ENCODE measurements at regions not wholly inside any gene's neighbourhood (a gene's known extent, or its start where the extent isn't known, plus 50 kb on each side); places are given as distances from the start of the nearest gene placed in this dataset.

DNA sequence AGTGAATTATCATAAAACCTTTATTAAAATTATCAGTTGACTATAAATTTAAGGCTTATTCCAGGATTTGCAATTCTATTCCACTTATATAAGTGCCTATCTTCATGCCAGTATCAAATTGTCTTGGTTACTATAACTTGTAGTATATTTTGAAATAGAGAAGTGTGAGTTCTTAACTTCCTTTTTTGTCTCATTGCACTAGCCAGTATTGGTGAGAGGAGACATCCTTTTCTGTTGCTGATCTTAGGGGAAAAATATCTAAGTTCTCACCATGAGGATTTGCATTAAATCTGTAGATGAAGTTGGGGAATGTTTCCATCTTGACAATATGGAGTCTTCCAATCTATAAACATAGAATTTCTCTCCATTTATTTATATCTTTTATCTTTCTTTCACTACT lies 104.2 kb upstream of the MKI67 start (continued):
- TF ChIP-seq ZFP41 (CRISPR knock-in tag; IDR thresholded peaks at IDR 0.05; ENCODE audit: borderline replicate concordance) (no peak), ZNF563 (CRISPR knock-in tag; IDR thresholded peaks at IDR 0.05) (no peak)

DNA sequence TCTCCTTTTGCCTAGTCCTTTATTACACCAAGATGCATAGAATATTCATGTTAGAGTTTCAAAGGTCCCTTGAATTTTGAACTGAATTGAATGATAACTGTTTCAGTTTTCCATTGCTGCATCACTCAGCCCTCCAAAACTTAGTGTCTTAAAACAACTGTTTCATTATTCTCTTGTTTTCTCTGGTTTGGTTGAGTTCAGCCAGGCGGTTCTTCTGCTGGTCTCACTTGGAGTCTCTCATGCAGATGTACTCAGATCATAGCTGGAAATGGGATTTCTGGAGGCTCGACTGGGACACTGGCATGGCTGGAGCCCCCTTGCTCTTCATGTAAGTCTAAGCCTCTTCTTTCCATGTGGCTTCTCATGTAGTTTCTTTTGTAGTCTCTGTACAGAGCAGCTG lies 107.2 kb upstream of the MKI67 start:
- FAIRE-seq (no peak), ATAC-seq (no peak), DNase-seq (ENCODE audit: low spot score) (no peak)
- 0% methylated on average over 2 of the region's 2 CpGs for WGBS (ENCODE audit: low lambda C conversion rate)
- peak; percentile 86 for TF ChIP-seq ZNF331 (CRISPR knock-in tag; IDR thresholded peaks at IDR 0.05)
- TF ChIP-seq ZFX (CRISPR knock-in tag; IDR thresholded peaks at IDR 0.05; ENCODE audit: low read depth), result no peak
- peaks cover 0 to 1% of the 10 kb centered on the region in 2 experiments; a peak in 2 of 5 replicates for H3K27me3 ChIP-seq (ENCODE audit: control insufficient read depth in 1 of 2, insufficient read depth in 2 of 2, low read length in 2 of 2)
- ChIA-PET CTCF (ENCODE audit: low intra/inter-chr PET ratio, low total read pairs) (no interaction called here), POLR2A (no interaction called here)
- H4K20me1 ChIP-seq (ENCODE audit: insufficient read depth, low read length), result no peaks in the 10 kb centered on the region
- intact Hi-C loops (cut with micrococcal nuclease; ENCODE audit: unreplicated experiment), result no loop called here
- H3K4me2 ChIP-seq (ENCODE audit: low read depth, low read length), result no peak overlapping the region
- H3K4me3 ChIP-seq (replicated peaks in 1 of 3; ENCODE audit: insufficient read depth in 1 of 3, low read depth in 2 of 3, low read length in 3 of 3), result no peak overlapping the region
- H2AFZ ChIP-seq (ENCODE audit: low read length), result no peak overlapping the region
- BruUV-seq (replicated peaks), result no TSS peak
- no peaks in the 10 kb centered on the region for H3K79me2 ChIP-seq (ENCODE audit: insufficient read depth, low read length)
- H3K9ac ChIP-seq (ENCODE audit: insufficient read depth, low read depth, low read length), result no peak overlapping the region
- H3K36me3 ChIP-seq (replicated peaks in 1 of 2; ENCODE audit: control insufficient read depth in 1 of 2, insufficient read depth in 2 of 2, low read length in 2 of 2), result no peaks in the 10 kb centered on the region
- H3K27ac ChIP-seq (ENCODE audit: extremely low read length, insufficient read depth, low read length), result no peak overlapping the region
- H3K9me3 ChIP-seq (ENCODE audit: low read length), result peaks cover 5% of the 10 kb centered on the region; the same call in 1 of the 2 replicates
- in situ Hi-C loops (cut with HindIII; ENCODE audit: extremely low pct_ligation_motif_present, low pct_unique_long_range_greater_than_20kb), result no loop called here
- H3K4me1 ChIP-seq (ENCODE audit: insufficient read depth, low read length), result no peaks in the 10 kb centered on the region

DNA sequence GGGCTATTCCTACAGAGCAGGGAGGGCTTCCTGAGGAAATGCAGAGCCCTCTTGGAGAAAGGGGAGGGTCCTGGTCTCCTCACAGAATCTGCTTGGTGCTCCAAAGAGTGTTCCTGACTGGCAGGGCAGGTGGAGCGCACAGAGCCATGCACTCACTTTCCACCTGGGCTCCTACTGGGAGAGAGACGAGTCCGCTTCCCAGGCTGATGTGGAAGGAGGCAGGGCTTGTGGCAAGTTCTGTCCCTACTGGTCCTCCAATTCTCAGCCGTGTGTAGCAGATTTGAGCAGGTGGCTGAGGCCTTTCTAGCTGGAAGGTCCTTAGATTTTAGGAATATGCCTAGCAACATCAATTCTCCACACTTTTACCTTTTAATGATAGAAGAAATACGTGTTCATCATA lies 111.5 kb upstream of the MKI67 start:
- FAIRE-seq (no peak), DNase-seq (ENCODE audit: low spot score) (no peak), ATAC-seq (no peak)
- CTCF ChIA-PET (ENCODE audit: low intra/inter-chr PET ratio, low total read pairs), result no interaction called here
- Histone ChIP-seq H3K9ac (ENCODE audit: insufficient read depth, low read depth, low read length) (no peak overlapping the region), H3K4me1 (ENCODE audit: insufficient read depth, low read length) (no peaks in the 10 kb centered on the region), H4K20me1 (ENCODE audit: insufficient read depth, low read length) (no peaks in the 10 kb centered on the region), H3K36me3 (replicated peaks in 1 of 2; ENCODE audit: control insufficient read depth in 1 of 2, insufficient read depth in 2 of 2, low read length in 2 of 2) (no peaks in the 10 kb centered on the region), H3K27ac (ENCODE audit: extremely low read length, insufficient read depth, low read length) (no peak overlapping the region), H3K27me3 (ENCODE audit: control insufficient read depth in 1 of 2, insufficient read depth in 2 of 2, low read length in 2 of 2) (peaks cover 4 to 5% of the 10 kb centered on the region in 2 experiments; a peak in 3 of 5 replicates), H3K4me3 (replicated peaks in 1 of 3; ENCODE audit: insufficient read depth in 1 of 3, low read depth in 2 of 3, low read length in 3 of 3) (no peak overlapping the region), H3K9me3 (ENCODE audit: low read length) (peaks cover 5% of the 10 kb centered on the region; the same call in 1 of the 2 replicates), H3K4me2 (ENCODE audit: low read depth, low read length) (no peak overlapping the region), H2AFZ (ENCODE audit: low read length) (no peak overlapping the region), H3K79me2 (ENCODE audit: insufficient read depth, low read length) (no peaks in the 10 kb centered on the region)
- 6% methylated on average over 5 of the region's 5 CpGs for WGBS (ENCODE audit: low lambda C conversion rate)
- in situ Hi-C loops (cut with HindIII; ENCODE audit: extremely low pct_ligation_motif_present, low pct_unique_long_range_greater_than_20kb) (no loop called here), intact Hi-C loops (cut with micrococcal nuclease; ENCODE audit: unreplicated experiment) (no loop called here)
- POLR2A ChIA-PET, result no interaction called here
- BruUV-seq (replicated peaks), result no TSS peak
- TF ChIP-seq SNAPC2 (CRISPR knock-in tag; IDR thresholded peaks at IDR 0.05), result no peak
- no peak for TF ChIP-seq ZNF253 (CRISPR knock-in tag; IDR thresholded peaks at IDR 0.05; ENCODE audit: borderline replicate concordance)
- TF ChIP-seq CAMTA2 (CRISPR knock-in tag; IDR thresholded peaks at IDR 0.05; ENCODE audit: borderline replicate concordance), result no peak
- no peak for TF ChIP-seq FOSL1 (CRISPR knock-in tag; IDR thresholded peaks at IDR 0.05; ENCODE audit: borderline replicate concordance)
- no peak for TF ChIP-seq HES4 (CRISPR knock-in tag; IDR thresholded peaks at IDR 0.05; ENCODE audit: borderline replicate concordance)
- no peak for TF ChIP-seq TARDBP (CRISPR knock-in tag; IDR thresholded peaks at IDR 0.05)
- no peak for TF ChIP-seq RFXAP (CRISPR knock-in tag; IDR thresholded peaks at IDR 0.05; ENCODE audit: borderline replicate concordance)

All from HepG2 (cell line).